ENCODE measurements at regions not wholly inside any gene's neighbourhood (a gene's known extent, or its start where the extent isn't known, plus 50 kb on each side); places are given as distances from the start of the nearest gene placed in this dataset.
"Not testable (repeated sequence)": the region's sequence is repeated elsewhere in the genome, so short reads cannot be mapped to it uniquely, and the experiment has no call there.

DNA sequence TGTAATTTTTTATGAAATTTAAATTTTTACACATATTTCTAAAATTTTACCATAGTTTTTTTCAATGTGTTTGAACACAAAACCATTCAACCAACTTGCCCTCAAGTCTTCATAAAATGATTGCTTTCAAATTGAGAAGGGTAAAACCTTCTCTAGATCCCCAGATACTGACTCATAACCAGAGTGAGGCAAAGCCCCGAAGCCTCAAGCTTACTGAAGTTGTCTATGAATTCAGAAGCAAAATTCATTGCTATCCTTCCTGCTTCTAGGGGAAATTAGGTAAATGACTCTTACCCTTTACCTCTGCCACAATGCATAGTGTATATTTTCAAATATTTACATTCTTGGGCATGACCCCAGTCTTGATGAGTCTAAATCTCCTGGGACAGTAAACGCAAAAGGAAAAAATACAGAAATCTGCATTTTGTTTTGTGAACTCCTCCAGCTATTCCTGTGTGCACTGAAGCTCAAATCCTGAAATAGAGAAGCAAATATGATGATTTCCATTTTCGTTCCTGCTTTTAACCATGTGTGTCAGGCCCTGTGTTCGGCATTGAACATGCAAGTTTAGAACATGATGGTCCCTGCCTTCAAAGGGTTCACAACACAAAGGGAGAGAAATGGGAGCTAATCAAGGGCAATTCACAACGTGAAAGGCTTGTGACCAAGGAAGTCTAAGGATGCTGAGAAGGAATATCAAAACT is 246.3 kb downstream of the SUCLG1 start:
- DNase-seq: no peak

DNA sequence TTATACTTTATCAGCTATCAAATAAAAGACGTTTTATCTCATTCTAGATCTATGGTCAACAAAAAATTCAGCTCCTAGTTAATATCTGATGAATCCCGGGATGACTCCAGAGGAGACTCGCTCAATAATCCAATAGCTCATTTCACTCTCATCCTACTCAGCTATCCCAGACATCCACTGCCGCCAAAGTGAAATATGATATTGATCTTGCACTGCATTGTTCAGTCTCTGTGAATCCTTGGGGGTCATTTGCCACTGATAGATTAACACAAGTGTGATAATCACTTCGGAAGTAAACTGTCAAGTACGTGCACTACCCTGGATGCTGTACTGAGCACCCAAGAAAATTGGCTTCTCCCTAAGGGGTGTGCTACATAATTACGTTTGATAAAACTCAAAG is 249.1 kb downstream of the SUCLG1 start:
- DNase-seq: no peak

DNA sequence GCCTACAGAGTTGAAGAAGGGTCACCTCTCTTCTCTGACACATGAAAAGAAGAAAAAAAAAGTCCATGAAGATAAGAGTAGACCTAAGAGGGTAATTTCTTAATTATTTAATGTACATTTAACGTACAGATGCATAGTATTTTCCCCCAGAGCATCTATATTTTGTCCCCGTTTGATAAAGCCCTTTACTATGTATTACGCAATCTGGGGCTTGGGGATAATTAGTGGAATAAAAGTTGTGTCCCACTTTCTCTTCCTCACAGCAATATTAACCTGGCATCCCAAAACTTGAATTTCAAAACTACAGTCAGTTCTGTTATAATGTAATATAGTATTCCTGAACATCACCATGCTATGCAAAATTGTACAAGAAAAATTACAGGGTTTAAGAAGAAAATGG is 254.1 kb downstream of the SUCLG1 start:
- DNase-seq: no peak

DNA sequence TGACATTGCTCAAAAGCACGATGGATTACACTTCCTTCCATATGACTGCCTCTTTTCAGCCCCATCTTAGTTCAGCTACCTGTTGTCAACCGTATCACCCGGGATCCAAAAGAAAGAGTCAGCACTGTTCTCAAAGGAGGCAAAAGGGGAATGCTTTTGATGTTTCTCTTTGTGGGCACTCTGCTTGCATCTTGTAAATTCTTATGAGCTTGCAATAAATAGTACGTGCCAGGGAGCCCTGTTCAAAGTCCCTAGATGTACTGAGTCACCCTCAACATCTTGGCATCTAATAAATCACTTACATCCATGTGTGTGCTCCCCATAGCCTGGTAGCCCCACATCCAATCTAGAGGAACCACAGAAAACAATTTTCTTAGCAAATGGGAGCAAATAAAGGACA is 256.9 kb downstream of the SUCLG1 start:
- DNase-seq: no peak

DNA sequence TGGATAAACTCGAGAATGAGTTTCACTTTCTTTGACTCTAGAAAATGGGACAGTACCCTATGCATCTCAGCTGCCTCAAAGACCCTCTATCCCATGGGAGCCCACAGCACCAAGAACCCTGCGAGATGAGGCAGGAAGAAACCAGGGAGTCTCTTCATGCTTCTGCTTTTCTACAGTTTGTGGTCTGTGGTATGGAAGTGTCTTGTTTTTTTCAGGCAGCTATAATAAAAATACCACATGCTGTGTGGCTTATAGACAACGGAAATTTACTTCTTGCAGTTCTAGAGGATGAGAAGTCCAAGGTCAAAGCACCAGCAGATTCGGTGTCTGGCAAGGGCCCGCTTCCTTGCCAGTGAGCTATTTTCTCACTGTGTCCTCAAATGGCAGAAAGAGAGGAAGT is 257.9 kb downstream of the SUCLG1 start:
- no peak for DNase-seq

DNA sequence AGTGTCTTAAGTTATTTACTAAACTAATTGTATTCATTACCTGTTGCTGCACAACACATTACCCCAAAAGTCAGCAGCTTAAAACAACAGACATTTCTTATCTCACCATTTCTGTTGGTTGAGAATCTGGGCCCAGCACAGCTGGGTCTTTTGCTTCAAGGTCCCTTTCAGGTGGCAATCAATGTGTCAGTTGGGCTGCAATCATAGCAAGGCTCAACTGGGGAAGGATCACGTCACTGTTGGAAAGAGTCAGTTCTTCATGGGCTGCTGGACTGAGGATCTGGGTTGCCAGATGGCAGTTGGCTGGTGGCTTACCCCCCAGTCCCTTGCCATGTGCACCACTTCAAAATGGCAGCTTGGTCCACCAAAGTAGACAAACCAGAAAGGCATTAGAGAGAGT is 261.2 kb downstream of the SUCLG1 start:
- no peak for DNase-seq

DNA sequence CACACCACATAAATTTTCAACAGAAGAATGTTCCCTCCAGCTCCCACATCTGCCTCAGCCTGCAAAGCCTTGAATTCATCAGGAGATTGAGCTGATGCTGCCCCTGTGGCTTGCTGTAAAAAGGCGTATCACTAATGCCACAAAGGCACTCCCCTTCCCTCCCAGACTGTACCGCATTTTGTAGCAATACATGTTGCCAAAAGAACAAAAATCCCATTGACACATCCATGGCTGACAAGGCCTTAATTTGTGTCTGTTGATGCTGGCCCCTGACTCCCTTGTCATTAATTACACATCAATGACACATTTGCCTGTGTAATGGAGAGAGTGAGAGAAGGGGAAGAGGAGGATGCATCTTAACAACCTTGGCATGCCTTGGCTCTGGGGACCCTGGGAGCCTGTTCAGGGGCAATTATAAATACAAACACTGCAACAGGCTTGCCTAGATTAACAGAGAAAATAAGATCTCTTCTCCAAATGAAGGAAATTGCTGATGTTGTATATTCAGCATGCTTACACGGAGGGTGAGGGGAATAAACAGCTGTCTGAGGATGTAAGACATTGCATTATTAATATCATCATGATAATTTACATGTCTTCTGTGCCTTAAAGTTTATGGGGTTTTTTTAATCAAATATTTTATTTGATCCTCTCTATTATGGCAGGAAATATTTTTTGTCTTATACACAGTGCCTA is 264.0 kb downstream of the SUCLG1 start:
- no peak for DNase-seq

DNA sequence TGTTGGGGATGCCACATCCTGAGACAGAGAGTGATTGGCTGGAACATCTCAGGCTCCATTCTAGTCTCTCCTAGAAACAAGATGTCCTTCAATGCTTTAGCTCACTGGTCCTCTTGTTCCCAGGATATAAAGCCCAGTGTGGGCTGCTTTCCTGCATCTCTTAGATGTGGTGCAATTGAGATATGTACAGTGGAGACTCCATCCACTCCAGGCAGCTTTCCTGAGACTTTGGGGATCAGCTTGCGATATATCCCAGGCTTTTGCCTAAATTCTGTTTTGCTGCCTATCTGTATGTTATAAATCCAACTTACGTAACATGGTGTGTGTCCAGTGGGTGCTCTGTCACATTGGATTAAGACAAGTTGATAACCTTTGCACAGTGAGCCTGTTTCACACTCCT is 264.9 kb downstream of the SUCLG1 start:
- no peak for DNase-seq

DNA sequence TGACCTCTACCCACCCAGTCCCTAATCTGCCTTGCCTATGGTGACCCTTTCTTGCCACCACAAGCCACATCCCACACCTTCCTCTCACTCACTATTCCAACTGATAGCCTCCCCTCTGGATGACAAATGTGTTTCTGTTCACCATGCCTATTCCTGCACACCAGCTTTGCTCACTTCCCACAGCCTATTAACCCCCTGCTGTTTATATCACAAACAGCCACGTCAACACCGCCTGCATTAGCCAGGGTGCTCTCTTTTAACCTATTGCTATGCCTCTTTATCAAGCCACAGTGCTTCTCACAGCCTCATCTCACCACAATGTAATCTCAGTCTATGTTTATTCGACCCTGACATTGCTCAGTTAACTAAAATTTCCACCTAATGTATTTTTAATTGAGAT is 271.8 kb downstream of the SUCLG1 start:
- no peak for DNase-seq

DNA sequence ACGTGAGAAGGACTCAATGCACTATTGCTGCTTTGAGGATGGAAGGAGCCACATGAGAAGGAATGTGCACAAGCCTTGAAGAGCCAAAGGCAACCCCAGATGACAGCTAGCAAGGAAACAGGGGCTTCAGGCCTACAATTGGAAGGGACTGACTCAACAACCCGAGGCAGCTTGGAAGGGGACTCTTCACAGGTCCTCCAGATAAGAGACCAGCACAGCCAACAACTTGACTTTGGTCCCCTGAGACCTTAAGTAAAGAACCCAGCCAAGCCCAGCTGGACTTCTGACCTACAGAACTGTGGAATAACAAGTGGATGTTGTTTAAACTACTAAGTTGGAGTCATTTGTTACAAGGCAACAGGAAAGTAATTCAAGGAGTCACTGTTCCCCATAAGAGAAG is 277.2 kb downstream of the SUCLG1 start:
- DNase-seq: no peak

DNA sequence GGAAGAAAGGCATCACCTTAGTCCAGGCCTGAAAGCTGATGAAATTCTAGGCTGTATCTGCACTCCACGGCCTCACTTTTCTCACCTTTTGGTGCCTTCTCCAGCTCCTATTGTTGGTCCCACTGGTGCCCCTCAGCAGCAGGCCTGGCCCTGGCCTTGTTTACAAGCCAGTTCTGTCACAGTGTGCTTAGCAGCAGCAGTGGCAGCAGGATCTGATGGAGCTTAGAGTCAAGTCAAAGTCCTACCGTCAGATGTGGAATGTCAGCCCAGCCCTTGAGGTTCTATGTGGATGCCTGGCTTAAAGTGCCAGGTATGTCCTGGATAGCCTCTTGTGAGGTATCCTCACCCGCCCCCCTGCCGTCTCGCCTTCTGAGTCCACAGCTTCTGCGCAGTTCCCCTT is 281.3 kb downstream of the SUCLG1 start:
- DNase-seq: no peak

DNA sequence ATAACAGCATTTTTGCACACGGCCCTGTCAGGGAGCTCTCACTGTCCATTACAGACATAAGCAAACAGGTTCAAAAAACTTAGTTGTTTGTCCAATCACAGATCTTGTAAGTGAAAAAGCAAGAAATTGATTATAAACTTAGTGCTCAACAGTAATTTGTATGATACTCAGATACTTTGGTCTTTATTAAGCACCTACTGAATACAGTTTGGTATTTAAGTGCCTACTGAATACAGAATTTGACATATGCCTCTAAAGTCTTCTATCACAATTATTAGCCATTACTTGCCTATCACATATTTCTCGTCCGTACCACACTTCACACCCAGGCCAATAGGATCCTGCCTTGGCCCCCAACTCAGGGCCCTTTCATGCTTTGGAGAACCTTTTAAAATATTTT is 283.1 kb downstream of the SUCLG1 start:
- DNase-seq: no peak

DNA sequence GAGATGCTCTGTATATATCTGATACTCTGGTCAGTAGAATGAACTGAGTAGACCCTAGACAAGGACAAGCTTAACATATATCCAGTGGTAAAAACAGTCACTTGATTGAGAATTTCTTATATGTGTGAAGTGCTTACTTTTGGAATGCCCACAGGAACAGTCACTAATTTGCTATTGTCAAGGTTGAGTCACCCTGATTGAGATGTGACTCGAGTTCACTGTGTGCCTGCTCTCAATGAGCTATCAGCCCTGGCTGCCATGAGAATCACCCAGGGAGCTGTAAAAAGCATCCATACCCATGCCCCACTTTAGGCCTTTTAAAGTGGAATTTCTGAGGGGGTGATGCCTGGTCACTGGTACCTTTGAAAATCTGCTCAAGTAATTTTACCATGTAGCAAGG is 283.7 kb downstream of the SUCLG1 start:
- no peak for DNase-seq

DNA sequence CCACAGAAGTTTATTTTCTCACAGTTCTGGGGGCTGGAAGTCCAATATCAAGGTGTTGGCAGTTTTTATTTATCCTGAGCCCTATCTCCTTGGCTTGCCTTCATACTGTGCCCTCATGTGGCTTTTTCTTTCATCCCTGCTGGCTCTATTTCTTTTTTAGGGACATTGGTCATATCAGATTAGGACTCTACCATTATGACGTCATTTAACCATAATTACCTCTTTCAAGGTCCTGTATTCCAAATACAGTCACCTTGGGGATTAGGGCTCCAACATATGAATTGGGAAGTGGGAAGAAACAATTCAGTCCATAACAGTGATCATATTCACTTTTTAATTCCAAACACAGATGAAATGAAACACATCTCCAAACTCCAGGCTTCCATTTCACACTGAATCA is 286.0 kb downstream of the SUCLG1 start:
- DNase-seq: no peak

DNA sequence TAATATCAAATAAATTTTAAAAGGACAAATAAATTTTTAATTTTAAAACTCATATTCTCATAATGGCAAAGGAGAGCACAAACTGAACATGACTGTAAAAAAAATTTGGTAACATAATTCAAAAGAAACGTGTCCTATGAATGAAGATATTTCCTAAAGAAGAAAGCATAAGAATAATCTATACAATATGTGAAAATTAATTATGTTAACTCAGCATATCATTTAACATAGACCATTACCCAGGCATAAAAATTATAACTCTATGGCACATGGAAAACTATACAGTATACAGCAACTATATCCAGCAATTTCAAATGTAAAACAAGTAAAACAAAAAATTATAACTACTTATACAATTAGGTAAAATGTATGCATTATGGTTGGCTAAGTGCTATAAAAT is 288.1 kb downstream of the SUCLG1 start:
- no peak for DNase-seq

DNA sequence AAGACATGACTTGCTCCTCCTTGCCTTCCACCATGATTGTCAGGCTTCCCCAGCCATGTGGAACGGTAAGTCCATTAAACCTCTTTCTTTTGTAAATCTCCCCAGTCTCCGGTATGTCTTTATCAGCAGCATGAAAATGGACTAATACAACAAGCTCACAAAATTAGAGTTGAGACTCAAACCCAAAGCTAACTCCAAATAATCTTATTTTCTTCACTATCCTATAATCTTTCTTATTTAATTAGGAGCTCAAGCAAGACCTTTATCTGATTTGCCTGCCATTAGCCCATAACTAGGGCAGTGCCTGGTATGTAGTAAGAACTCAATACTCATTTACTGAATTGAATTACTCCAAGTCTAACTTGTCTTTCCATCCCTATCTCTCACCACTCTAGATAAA is 289.2 kb downstream of the SUCLG1 start:
- DNase-seq: no peak

DNA sequence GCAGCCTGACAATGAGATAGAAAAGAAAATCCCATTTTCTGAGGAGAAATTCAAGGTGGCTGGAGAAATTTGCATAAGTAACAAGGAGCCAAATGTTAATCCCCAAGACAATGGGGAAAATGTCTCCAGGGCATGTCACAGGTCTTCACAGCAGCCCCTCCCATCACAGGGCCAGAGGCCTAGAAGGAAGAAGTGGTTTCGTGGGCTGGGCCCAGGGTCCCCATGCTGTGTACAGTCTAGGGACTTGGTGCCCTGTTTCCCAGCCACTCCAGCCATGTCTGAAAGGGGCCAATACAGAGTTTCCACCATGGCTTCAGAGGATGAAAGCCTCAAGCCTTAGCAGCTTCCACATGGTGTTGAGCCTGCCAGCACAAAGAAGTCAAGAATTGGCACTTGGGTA is 290.5 kb downstream of the SUCLG1 start:
- DNase-seq: not testable (repeated sequence)

DNA sequence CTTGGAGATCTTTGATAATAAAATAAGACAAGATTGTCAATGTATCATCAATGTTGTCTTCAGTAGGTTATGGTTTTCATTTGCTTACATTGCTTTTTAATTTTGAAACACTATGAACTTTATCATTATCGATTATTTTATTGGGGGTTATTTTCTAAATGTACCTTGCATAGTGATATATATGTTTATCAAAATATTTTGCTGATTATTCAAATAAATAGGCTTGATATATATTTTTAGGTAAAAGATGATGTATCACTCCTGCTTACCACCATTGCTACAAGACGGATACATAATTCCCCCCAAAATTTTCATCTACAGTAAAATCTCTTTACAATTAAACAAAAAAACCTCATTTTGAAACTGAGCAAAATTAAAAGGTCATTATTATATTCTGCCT is 293.8 kb downstream of the SUCLG1 start:
- no peak for DNase-seq

DNA sequence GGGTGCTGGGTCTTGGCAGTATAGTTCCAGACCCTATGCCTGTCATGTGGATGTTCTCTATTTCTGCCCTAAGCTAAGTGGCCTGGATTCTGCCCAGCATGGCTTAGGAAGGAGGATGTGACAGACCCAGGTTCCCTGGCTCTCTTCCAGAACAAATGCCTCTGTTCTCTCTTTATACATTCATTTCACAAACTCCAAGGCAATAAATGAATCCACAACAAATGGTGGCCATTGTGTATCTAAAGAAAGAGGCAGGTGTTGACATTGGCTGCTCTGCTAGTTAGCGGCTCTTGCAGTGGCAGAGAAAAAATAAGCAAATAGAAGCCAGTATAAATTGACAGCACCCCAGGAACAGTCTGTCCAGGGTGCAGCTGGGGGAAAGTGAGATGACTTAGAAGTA is 298.6 kb downstream of the SUCLG1 start:
- DNase-seq: no peak

DNA sequence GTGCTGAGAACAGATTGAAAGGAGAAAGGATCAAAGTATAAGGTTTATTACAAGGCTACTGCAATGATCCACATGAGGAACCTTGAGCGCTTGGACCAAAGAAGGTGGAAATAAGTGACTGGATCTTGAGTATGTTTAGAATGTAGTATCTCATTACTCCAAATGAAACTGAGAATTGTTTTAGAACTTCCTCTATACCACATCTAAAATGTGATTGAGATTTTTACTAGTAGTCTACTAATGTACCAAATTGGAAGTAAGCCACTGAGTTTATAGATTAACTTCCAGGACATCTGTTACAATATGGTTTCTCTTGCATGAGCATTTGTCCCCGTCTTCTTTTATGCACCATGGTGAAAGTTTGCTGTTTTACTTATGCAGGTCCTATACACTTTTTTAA is 300.5 kb downstream of the SUCLG1 start:
- no peak for DNase-seq

DNA sequence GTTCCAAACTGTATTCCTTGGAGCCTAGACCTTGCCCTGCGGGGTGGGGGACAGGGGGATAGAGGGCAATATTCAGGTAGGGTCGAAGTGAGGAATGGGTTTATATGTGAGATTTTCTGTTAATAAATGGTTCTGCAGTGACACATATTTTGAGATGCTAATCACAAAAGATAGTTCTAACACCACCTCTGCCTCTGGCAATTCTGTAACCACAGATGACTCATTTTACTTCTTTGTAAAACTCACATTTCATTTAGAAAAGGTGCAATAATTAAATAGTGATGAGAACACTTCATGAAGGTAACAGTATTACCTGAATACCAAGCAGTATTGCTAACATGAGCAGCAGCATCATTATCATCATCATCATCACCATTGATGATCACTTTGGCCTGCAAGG is 306.6 kb downstream of the SUCLG1 start:
- DNase-seq: no peak

DNA sequence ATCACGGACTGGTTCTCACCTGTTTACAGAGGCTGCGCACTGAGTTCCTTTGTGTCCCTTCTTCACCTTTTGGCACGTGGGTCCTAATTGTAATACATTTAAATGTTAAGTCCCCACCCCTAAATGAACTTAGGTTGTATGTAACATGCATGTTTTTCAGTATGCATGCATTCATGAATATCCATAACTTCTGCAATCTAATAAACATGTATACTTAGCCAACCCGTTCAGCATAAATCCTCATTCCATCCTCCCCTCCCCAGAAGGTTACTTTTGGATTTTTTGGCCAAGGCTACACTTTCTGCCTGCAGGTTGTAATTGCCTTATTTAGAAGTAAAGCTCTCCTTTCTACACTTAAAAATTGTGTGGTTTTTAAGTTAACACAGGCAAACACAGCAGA is 314.7 kb downstream of the SUCLG1 start:
- no peak for DNase-seq

DNA sequence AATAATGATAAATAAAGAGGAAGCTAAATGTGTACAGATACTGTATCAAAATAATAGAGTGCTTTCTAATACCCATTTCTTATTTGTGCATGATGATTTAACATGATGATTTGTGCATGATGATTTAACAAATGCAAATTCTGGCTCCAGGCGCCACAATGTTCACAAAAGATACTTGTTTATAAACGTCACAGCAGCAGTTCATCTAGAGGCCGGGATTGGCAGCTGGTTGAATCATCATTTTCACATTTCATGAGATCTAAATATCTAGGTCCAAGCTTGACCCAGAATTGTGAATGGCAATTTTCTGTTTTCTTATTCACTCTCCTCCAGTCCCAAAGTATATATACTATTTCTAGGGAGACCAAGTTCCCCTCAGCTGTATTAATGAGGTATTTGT is 322.0 kb downstream of the SUCLG1 start:
- no peak for DNase-seq

DNA sequence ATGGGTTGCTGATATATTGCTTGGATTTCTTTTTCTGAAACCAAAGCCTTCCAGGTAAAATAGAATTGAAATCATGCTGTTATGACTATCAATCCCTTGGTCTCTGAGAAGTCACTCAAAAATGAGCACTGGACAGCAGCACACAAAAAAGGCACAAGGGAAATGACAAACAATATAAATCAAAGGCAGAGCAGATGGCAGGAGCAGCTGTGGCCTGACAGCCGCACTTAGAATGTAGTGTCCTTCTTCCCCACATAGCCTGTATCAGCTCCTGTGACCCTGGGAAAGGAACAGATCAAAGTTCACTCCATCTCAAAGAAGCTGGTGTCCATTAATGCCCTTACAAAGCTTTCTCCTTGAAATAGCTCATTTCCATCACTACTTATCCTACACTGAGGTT is 326.7 kb downstream of the SUCLG1 start:
- no peak for DNase-seq

DNA sequence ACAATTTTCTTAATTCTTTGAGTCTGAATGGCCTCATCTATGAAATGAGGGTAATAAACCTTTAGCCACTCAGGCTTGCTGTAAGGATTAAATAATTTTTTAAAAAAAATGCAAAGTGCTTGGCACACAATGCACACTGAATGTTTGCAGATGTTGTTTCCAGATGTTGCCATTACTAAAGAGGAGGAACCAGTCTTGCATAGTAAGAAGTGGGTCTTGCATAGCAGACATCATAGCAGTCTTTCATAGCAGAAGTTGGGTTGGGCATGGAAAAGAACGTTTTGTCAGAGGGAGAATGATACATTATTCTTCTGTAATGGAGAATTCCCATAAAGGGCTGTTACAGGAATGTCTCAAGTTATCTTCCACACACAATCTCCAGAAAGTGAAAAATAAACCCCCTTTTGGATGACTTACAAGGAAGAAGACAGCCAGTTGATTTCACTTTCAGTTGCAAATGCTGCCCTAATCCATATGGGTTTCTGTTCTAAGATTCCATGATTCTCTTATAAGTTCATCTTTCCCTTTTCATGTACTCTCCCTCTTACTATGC is 327.7 kb downstream of the SUCLG1 start:
- no peak for DNase-seq
